A549 (cell line): ENCODE measurements at regions not wholly inside any gene's neighbourhood (a gene's known extent, or its start where the extent isn't known, plus 50 kb on each side); places are given as distances from the start of the nearest gene placed in this dataset.
"Not testable (repeated sequence)": the region's sequence is repeated elsewhere in the genome, so short reads cannot be mapped to it uniquely, and the experiment has no call there.

ENCODE experiments used
- ATAC-seq, 2 experiments: fragments of 200-7000 bp in 1 of 2; fragments of >200 bp in 1 of 2; cut with Nextera tagmentation in 1 of 2; cut with Tn5 transposase in 1 of 2; 3 replicates each; pipeline versions ENCODE4 v1.8.0 to v1.9.1; 2018 to 2020; ENCODE audit warnings: mild to moderate bottlenecking in 1 of 2, moderate library complexity in 1 of 2
- CTCF ChIA-PET: fragments of 300-600 bp; sonication (Branson Sonifier 250); formaldehyde crosslinking; extraction: SDS; loops from one replicate; lab custom pipeline; 2021; ENCODE audit warnings: antibody characterized with exemption, inconsistent platforms; lab: Yijun Ruan, JAX
- POLR2A ChIA-PET: fragments of 350-600 bp; formaldehyde crosslinking; extraction: SDS; loops from one replicate; lab custom pipeline; 2021; ENCODE audit warnings: antibody characterized with exemption, inconsistent platforms; lab: Yijun Ruan, JAX
- DNase-seq, 2 experiments: peaks; one replicate each; pipeline versions ENCODE4 v3.0.0 to v3.0.0-alpha.2; 2011 to 2016; ENCODE audit warnings: low read depth in 1 of 2, low spot score in 1 of 2
- FAIRE-seq: peaks from 2 replicates; lab custom pipeline; 2011; peaks lifted over from hg19 to GRCh38; lab: Jason Lieb, UNC
- H3K27ac ChIP-seq, 2 experiments: fragments of >200 bp; sonication (Bioruptor Twin); formaldehyde crosslinking; 3 replicates each; pipeline ENCODE4 v1.5.1; 2016 to 2017
- H3K4me1 ChIP-seq: fragments of >200 bp; sonication (Bioruptor Twin); formaldehyde crosslinking; 3 replicates; pipeline ENCODE4 v1.6.1; 2016
- H3K4me2 ChIP-seq: fragments of >200 bp; sonication (Bioruptor Twin); formaldehyde crosslinking; 3 replicates; pipeline ENCODE4 v1.6.1; 2016
- H3K4me3 ChIP-seq: fragments of >200 bp; sonication (Bioruptor Twin); formaldehyde crosslinking; 3 replicates; pipeline ENCODE4 v1.5.1; 2016
- H3K9me3 ChIP-seq: fragments of >200 bp; sonication (Bioruptor Twin); formaldehyde crosslinking; 3 replicates; pipeline ENCODE4 v1.6.1; 2016
- MYC ChIP-seq: IDR thresholded peaks from 2 replicates; pipeline ENCODE4 v1.6.1; 2012; ENCODE audit warnings: mild to moderate bottlenecking, inconsistent platforms, low read length, improper control_type of control experiment, borderline replicate concordance
- POLR2AphosphoS2 ChIP-seq: conservative IDR thresholded peaks from 2 replicates; pipeline ENCODE4 v1.6.1; 2012; ENCODE audit warnings: low read length, improper control_type of control experiment, inconsistent platforms
- RARB ChIP-seq: fragments of 250-450 bp; sonication (Bioruptor Pico); IDR thresholded peaks from 2 replicates; pipeline ENCODE4 v1.8.0; 2021; ENCODE audit warnings: mild to moderate bottlenecking, moderate library complexity
- TP53 ChIP-seq: fragments of 250-450 bp; sonication (Bioruptor Pico); IDR thresholded peaks from 2 replicates; pipeline ENCODE4 v1.5.0; 2021; ENCODE audit warnings: mild to moderate bottlenecking, moderate library complexity
- ZFP36 ChIP-seq: fragments of 450-650 bp; IDR thresholded peaks from 2 replicates; pipeline ENCODE4 v1.6.1; 2014; ENCODE audit warnings: borderline replicate concordance; ENCODE audit not compliant: partially characterized antibody
- ZNF302 ChIP-seq: fragments of 250-450 bp; sonication (Bioruptor Pico); IDR thresholded peaks from 2 replicates; pipeline ENCODE4 v1.9.0; 2021; ENCODE audit warnings: inconsistent platforms, mild to moderate bottlenecking, moderate library complexity
- WGBS: methylation state at CpG from one replicate; pipeline ENCODE4 v1.1.6; 2017; ENCODE audit errors: missing lambda C conversion rate; 5-methylcytosine and 5-hydroxymethylcytosine counted together
- TF ChIP-seq, protein P1 (sequence below): IDR thresholded peaks from 2 replicates; pipeline ENCODE4 v1.6.1; 2012
- TF ChIP-seq, protein P2 (sequence below): fragments of >200 bp; sonication (Bioruptor Twin); formaldehyde crosslinking; IDR thresholded peaks from 2 replicates; pipeline ENCODE4 v1.6.1; 2016

DNA sequence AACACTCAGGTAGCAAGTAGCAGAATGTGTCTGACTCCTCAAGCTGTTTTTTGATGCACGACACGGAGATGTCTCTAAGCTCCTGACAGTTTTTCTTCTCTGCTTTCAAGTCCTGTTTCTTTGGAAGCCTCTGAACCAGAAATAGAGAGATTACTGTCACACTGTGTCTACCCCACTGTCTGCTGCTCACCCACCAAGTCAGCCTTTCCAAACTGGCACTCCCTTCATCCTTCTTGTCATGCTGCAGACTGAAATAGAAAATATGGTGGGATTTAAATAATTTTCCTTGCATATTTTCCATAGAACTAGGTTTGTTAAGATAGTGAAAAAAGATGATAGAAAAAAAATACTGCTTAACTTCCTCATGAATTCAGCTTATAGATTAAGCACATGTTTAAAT, 102.5 kb upstream of the SPANXN4 start:
- Histone ChIP-seq H3K4me3 (no peak overlapping the region), H3K27ac (no peak overlapping the region), H3K4me1 (no peaks in the 10 kb centered on the region), H3K9me3 (no peaks in the 10 kb centered on the region), H3K4me2 (no peak overlapping the region)
- FAIRE-seq (no peak), DNase-seq (no peak), ATAC-seq (no peak)
- TF ChIP-seq, protein P1, sequence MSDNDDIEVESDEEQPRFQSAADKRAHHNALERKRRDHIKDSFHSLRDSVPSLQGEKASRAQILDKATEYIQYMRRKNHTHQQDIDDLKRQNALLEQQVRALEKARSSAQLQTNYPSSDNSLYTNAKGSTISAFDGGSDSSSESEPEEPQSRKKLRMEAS, result no peak
- no peak for TF ChIP-seq RARB (CRISPR knock-in tag)
- POLR2A ChIA-PET, result no interaction called here
- CTCF ChIA-PET, result no interaction called here
- 0% methylated on average over 2 of the region's 2 CpGs for WGBS

DNA sequence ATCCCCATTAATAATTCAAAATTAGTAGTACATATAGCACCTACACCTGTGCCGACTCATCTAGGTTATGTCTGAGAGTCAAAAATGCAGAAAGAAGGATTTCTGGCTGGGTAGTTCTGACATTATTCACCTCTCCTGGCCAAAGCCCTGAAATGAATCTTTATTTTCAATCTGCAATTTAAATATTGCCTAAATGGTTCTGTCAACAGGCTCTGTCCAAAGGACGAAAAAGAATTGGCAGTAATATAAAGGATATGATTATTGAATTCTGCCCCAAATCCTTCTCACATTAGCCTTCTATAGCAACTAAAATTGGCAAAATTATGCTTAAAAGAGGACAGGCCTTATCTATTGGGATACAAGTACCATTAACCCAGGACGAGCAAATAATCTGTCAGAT, 86.9 kb upstream of the SPANXN4 start:
- FAIRE-seq (no peak), DNase-seq (no peak), ATAC-seq (no peak)
- 15% methylated on average over 3 of the region's 3 CpGs for WGBS
- no peaks in the 10 kb centered on the region for H3K9me3 ChIP-seq
- TF ChIP-seq ZNF302 (CRISPR knock-in tag), result no peak
- TF ChIP-seq ZFP36, result no peak
- no peak for TF ChIP-seq POLR2AphosphoS2
- TF ChIP-seq, protein P2, sequence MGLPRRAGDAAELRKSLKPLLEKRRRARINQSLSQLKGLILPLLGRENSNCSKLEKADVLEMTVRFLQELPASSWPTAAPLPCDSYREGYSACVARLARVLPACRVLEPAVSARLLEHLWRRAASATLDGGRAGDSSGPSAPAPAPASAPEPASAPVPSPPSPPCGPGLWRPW, result no peak
- TF ChIP-seq MYC, result no peak
- no peak for TF ChIP-seq TP53
- POLR2A ChIA-PET, result no interaction called here
- CTCF ChIA-PET, result no interaction called here
- no peak overlapping the region for H3K27ac ChIP-seq
- no peaks in the 10 kb centered on the region for H3K4me1 ChIP-seq
- no peak overlapping the region for H3K4me2 ChIP-seq
- no peak overlapping the region for H3K4me3 ChIP-seq

DNA sequence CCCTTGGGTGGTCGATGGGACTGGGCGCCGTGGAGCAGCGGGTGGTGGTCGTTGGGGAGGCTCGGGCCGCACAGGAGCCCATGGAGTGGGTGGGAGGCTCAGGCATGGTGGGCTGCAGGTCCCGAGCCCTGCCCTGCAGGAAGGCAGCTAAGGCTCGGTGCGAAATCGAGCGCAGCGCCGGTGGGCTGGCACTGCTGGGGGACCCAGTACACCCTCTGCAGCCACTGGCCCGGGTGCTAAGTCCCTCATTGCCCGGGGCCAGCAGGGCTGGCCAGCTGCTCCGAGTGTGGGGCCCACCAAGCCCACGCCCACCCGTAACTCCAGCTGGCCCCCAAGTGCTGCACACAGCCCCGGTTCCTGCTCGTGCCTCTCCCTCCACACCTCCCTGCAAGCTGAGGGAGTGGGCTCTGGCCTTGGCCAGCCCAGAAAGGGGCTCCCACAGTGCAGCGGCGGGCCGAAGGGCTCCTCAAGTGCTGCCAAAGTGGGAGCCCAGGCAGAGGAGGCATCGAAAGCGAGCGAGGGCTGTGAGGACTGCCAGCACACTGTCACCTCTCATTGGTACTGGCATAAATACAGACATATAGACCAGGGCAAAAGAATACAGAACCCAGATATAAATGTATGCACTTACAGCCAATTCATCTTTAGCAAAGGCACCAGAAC, 53.5 kb upstream of the SPANXN4 start:
- CTCF ChIA-PET, H3K4me2 ChIP-seq, POLR2A ChIA-PET, H3K4me1 ChIP-seq, DNase-seq, H3K9me3 ChIP-seq, H3K4me3 ChIP-seq, FAIRE-seq, H3K27ac ChIP-seq, ATAC-seq: not testable (repeated sequence)
- 24% methylated on average over 3 of the region's 27 CpGs for WGBS
